NOMO-1 treated with dmso at 0.1 percent for 144 hours (cell line): ENCODE measurements at regions not wholly inside any gene's neighbourhood (a gene's known extent, or its start where the extent isn't known, plus 50 kb on each side); places are given as distances from the start of the nearest gene placed in this dataset.

Source experiments
- DNase-seq: peaks from one replicate; lab custom pipeline; 2025; ENCODE audit not compliant: unreplicated experiment; lab: John Stamatoyannopoulos, UW

DNA sequence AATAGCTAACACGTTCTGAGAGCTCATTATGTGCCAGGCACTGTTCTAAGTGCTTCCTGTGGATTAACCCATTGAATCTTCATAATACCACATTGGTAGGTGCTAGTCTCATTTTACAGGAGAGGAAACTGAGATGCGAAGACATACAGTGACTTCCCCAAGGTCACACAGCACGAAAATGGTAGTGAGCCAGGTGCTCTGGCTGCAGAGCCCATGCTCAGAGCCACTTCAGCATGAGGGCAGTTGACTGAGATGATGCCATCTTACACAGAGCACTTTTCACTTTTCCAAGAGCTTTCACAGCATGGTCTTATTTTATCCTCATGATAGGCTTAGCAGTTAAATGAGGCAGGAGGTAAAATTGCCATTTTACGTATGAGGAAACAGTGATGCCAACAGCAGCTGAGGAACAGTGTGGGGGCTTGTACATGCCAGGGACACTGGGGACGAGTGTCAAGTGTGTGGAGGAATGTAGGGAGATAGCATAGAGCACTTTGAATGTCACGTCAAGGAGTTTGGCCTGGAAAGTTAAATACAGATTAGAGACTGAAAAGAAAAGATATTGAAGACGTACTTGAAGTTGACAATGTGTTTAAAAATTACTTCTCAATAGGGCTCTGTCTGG, 180.0 kb downstream of the KIF4B start:
- DNase-seq, result no peak

DNA sequence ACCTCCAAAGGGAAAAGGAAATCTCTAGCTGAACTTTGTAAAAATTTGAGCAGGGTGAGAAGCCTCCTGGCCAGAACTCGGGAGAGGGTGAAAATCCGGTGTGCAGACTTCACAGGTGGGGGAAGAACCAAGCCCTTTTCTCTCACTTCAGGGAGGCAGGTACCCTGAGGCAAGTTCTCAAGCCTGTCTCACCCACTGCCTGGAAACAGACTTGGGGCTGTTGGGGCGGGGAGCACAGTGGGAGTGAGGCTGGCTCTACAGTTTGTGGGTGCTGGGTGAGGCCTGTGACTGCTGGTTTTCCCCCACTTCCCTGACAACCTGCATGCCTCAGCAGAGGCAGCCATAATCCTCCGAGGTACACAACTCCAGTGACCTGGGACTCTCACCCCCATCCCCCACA, 187.1 kb downstream of the KIF4B start:
- DNase-seq, result no peak

GRCh38 chr5:155211764-155212163, 198.2 kb downstream of the KIF4B start:
- no peak for DNase-seq

- DNase-seq, result no peak
These were observed 208.8 kb downstream of the KIF4B start for GRCh38 chr5:155222393-155222792.

GRCh38 chr5:155229135-155229534, 215.6 kb downstream of the KIF4B start:
- DNase-seq, result no peak

GRCh38 chr5:155239803-155240202, 226.2 kb downstream of the KIF4B start:
- DNase-seq, result no peak

- DNase-seq, result no peak
These were observed 237.0 kb downstream of the KIF4B start for GRCh38 chr5:155250596-155250995.

DNA sequence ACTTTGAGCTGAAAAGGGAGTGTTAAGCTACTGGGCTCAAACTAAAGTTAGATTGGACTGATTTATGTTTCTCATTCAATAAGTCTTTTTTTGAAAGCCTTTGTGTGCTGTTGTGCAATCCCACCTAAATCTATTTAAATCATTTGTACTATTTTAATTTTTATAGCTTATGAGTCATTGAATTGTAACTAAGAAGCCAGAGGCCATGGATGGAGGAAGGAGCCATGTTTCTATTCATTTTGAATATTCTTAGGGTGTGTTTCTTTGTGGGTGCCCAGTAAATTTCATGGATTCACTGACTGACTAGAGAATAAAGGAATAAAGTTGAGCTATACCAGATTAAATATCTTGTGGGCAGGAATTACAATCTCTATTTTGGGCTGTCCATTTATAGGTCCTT, 238.5 kb downstream of the KIF4B start:
- no peak for DNase-seq

DNA sequence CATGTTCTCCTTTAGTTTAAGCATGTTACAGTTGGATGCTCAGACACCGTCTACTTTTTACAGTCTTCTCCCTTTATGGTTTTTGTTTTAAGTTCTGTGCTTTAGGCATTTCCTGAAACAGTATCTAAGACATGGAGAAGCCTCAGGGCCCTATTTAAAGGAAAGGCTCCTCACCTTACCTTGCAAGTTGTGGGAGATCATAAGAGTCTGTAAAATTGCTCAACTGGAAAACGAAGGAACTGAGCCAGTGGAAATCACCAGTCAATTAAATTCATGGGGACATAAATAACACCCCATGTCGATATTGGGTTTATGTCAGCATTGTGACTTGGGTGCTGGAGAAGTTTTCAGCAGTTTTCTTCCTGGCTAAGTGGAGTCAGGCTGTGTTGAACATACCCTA, 239.2 kb downstream of the KIF4B start:
- no peak for DNase-seq

- no peak for DNase-seq
These were observed 240.8 kb downstream of the KIF4B start for GRCh38 chr5:155254399-155254798.

DNA sequence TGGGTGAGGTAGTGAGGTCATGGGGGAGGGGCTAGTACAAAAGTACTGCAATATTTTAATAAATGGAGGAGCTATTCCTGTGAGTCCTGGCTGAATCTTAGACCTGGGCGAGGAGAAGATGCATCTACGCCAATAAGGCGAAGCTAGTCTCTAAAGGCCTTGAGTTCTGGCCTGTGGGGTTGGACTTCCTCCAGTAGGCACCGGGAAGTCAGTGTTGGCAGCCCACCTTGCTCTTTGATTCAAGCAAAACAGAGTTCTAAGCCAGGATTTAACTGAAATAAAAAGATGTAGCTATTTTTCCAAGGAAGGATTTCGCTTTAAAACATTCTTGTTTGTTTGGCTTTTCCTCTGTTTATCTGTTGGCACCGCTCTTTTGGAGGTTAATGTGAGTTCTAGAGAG, 244.6 kb downstream of the KIF4B start:
- DNase-seq, result no peak

- no peak for DNase-seq
These were observed 246.1 kb downstream of the KIF4B start for GRCh38 chr5:155259648-155260047.

GRCh38 chr5:155260798-155261197, 247.2 kb downstream of the KIF4B start:
- DNase-seq, result no peak

DNA sequence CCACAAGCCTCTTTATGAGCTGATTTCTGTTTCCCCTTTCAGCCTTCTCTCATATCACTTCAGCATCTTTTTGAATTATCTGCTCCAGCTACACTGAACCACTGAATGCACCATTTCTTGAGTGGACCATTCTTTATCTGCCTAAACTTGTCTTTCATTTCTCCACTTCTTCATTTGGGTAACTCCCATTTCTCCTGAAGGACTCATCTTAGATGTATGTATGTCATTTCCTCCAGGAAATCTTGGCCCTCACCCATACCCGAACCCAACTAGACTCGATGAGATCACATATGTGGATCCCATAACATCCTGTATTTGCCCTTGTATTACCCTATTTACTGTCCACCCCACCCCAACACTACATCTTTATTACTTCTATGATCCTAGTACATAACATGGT, 249.8 kb downstream of the KIF4B start:
- DNase-seq, result no peak

DNA sequence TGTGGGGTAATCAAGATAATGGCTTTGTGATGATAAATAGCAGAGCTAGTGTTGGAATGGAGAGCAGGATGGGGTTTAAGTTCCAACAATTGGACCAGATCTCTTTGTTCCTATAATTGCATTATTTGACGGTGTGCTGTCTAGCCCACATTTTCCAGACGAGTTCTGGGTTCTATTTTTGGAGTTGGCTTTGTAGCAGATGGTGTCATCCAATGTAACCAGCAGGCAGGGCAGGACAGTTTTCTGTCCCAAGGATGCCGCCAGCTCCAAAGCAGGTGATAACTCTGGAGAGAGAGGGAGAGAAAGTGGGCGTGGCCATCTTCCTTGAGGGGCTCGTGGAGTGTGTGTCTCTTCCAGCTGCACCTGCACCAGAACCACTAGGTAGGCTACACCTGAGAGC, 251.3 kb downstream of the KIF4B start:
- no peak for DNase-seq

DNA sequence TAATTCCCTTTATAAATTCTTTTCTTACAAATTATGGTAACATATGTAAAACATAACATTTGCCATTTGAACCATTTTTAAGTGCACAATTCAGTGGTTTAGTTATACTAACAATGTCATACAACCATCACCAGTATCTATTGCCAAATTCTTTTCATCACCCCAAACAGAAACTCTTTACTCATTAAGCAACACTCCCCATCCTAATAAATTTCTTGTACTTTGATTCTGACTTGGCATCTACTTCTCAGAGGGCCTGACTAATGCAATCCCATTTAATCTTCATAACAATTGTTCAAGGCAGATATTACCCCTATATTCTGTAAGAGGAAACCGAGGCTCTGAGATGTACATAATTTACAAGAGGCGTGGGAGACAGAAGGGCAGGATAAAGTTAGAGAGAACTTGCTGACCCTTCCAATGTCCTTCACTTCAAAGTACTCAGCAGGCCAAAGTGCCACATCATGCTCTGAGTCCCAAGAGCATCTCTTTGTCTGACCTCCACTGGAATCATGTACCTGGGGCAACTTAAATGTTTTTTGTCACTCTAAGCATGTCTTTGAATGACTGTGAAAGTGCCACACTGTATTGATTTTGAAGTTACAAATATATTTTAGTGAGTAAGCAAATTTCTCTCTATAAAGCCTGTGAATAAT, 255.3 kb downstream of the KIF4B start:
- DNase-seq, result no peak

DNA sequence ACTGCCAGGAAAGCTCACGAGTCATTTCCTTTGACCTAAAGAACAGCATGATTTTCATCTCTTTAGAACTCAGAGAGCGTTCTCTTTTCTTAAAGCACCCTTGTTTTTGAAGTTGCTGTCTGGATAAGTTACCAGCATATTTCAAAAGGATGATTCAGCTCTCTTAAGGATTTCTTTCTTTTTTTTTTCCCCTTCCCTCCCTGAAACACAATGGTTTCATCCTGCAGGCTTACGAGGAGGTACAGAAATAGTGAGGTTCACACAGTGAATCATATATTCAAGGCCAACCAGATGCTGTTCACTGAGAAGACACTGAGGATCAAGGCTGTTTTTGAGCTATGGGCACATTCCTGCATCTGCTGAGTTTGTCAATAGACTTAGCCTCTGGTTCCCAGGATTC, 257.2 kb downstream of the KIF4B start:
- DNase-seq, result no peak

GRCh38 chr5:155274484-155274883, 260.9 kb downstream of the KIF4B start:
- no peak for DNase-seq

DNA sequence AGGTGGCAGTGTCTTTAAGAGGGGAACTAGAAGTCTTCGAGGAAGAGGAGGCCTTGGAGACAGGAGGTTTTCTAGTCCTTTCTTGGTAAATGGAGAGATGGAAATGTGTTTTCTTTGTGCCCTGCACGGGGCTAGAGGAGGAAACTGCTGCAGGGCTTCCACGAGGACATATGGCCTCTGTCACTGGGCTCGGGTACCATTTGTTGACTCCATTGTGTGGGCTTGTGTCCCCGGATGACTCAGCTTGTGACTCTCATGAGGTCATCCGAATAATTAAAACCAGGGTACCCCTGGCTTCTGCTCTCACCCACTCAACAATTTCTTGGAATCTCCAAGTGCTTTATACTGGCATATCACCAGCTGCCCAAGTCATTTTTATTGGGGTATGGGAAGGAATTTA, 261.7 kb downstream of the KIF4B start:
- no peak for DNase-seq

DNA sequence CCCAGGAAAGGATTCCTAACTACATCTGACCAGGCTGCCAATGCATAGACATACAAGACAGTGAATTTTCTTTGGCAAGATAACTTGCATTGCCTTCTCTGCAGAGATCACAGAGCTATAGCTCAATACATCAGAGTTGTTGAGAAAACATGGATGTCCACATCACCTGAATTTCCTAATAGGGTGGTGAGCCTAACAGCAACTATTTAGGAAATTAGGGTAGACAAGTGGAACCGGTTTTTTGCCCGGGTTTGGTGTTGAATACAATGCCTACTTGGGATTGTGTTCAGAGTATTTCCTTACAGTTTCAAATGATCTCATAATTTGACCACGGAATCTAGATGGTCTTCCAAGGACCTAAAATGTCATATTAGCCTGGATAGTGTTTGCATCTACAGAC, 262.7 kb downstream of the KIF4B start:
- DNase-seq, result no peak

- no peak for DNase-seq
These were observed 265.0 kb downstream of the KIF4B start for GRCh38 chr5:155278532-155278931.

DNA sequence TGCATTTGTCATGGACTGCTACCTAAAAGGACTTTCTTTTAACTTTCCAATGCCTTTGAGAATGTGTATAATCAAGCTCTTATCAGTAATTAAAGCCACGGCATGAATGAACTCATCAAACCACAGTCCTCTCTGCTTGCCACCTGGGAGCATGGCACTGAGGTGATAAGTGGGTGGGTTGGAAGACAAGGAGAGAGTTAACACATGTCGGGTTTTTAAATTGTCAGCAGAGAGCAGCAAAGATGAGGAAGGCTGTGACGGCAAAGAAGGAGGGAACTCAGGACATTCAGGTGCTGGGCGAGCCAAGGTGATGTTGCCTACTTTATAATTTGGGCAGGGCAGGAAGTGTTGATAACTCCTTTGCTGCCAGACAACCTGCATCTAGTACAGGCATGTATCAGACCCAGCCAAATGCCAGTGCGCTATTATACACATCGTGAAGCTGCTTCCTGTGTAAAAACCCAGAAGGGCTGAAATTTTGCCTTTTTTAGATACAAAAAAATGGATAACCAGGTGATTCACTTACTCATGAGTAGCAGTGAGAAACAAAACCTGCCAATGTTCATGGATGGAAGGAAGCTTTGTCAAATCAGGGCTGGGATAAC, 269.1 kb downstream of the KIF4B start:
- DNase-seq, result no peak

DNA sequence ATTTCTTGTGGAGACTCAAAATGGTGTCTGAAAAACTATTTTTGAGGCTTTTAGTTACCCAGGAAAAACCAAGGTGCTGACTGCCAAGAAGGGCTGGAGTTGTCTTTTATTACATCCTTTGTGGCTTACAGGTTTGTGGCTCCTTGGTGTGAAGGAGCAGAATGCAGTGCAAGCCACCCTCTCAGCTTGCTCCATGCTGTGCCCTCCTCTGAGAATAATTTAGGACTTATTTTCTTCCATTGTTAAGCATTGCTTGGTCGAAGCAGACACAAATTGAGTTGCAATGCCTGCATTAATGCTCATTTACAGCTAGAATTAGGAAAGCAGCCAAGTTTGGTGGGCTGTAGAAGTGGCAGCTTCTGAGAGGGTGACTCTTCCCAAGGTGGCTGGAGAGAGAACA, 272.2 kb downstream of the KIF4B start:
- DNase-seq, result no peak
